Uterus (tissue), 3 donors: ENCODE measurements at regions not wholly inside any gene's neighbourhood (a gene's known extent, or its start where the extent isn't known, plus 50 kb on each side); places are given as distances from the start of the nearest gene placed in this dataset.

Source experiments
- DNase-seq, 2 donors: peaks; one replicate each; pipeline ENCODE4 v3.0.0-alpha.2; 2019 to 2020
- H3K27ac ChIP-seq, 2 donors: fragments of 200-600 bp; sonication (generic); 1 replicate in 1 of 2; 2 replicates in 1 of 2; pipeline ENCODE4 v1.5.1; 2016 to 2018
- H3K27me3 ChIP-seq, 2 donors: fragments of 200-600 bp; sonication (generic); one replicate each; pipeline ENCODE4 v1.5.1; 2018 to 2019; ENCODE audit warnings: control low read depth in 1 of 2
- H3K36me3 ChIP-seq, 2 donors: fragments of 200-600 bp; sonication (generic); one replicate each; pipeline ENCODE4 v1.5.1; 2019; ENCODE audit warnings: control low read depth in 1 of 2
- H3K4me1 ChIP-seq, 2 donors: fragments of 200-600 bp; sonication (generic); one replicate each; pipeline ENCODE4 v1.5.1; 2018 to 2019; ENCODE audit warnings: control low read depth in 1 of 2
- H3K4me3 ChIP-seq, 2 donors: fragments of 200-600 bp; sonication (generic); 1 replicate in 1 of 2; 2 replicates in 1 of 2; pipeline ENCODE4 v1.5.1; 2018 to 2019; ENCODE audit warnings: mild to moderate bottlenecking in 1 of 2
- H3K9me3 ChIP-seq, 2 donors: fragments of 200-600 bp; sonication (generic); one replicate each; pipeline ENCODE4 v1.5.1; 2019; ENCODE audit warnings: control low read depth in 1 of 2
- POLR2A ChIP-seq, 2 donors: fragments of 450-650 bp; IDR thresholded peaks; one replicate each; pipeline ENCODE4 v1.6.1; 2016; ENCODE audit warnings: antibody characterized with exemption in 2 of 2, mild to moderate bottlenecking in 1 of 2, moderate library complexity in 1 of 2
- intact Hi-C: fragments of 100-400 bp; cut with DNase I; formaldehyde crosslinking; loops from one replicate; pipeline ENCODE4 v1.15.1; 2023; ENCODE audit warnings: low total_unique reads
- TF ChIP-seq, protein P1 (sequence below), 4 experiments: fragments of 200-600 bp in 2 of 4; fragments of 450-650 bp in 2 of 4; sonication (generic) in 2 of 4; IDR thresholded peaks; one replicate each; pipeline ENCODE4 v1.5.1; 2016 to 2019; ENCODE audit warnings: antibody characterized with exemption in 4 of 4, mild to moderate bottlenecking in 2 of 4, moderate library complexity in 1 of 4
- donor health status: DM: yes; HTN: yes; CAD: no.

- DNase-seq = no peak
- TF ChIP-seq, protein P1, sequence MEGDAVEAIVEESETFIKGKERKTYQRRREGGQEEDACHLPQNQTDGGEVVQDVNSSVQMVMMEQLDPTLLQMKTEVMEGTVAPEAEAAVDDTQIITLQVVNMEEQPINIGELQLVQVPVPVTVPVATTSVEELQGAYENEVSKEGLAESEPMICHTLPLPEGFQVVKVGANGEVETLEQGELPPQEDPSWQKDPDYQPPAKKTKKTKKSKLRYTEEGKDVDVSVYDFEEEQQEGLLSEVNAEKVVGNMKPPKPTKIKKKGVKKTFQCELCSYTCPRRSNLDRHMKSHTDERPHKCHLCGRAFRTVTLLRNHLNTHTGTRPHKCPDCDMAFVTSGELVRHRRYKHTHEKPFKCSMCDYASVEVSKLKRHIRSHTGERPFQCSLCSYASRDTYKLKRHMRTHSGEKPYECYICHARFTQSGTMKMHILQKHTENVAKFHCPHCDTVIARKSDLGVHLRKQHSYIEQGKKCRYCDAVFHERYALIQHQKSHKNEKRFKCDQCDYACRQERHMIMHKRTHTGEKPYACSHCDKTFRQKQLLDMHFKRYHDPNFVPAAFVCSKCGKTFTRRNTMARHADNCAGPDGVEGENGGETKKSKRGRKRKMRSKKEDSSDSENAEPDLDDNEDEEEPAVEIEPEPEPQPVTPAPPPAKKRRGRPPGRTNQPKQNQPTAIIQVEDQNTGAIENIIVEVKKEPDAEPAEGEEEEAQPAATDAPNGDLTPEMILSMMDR (IDR thresholded peaks at IDR 0.05) = no peak
- no peak for TF ChIP-seq POLR2A (IDR thresholded peaks at IDR 0.05)
- H3K4me1 ChIP-seq = no peaks in the 10 kb centered on the region
- H3K36me3 ChIP-seq = no peaks in the 10 kb centered on the region
- no peak overlapping the region for H3K4me3 ChIP-seq
- no peak overlapping the region for H3K27ac ChIP-seq
- no peaks in the 10 kb centered on the region for H3K9me3 ChIP-seq
- H3K27me3 ChIP-seq = no peaks in the 10 kb centered on the region
- intact Hi-C loops = no loop called here
These were observed 179.5 kb upstream of the RAD23B start for GRCh38 chr9:107103621-107104020.

- H3K4me1 ChIP-seq = no peaks in the 10 kb centered on the region
- TF ChIP-seq, protein P1 (IDR thresholded peaks at IDR 0.05) = no peak
- no peak for TF ChIP-seq POLR2A (IDR thresholded peaks at IDR 0.05)
- no peak overlapping the region for H3K27ac ChIP-seq
- no peak overlapping the region for H3K4me3 ChIP-seq
- no peaks in the 10 kb centered on the region for H3K36me3 ChIP-seq
- no peaks in the 10 kb centered on the region for H3K9me3 ChIP-seq
- intact Hi-C loops = no loop called here
- H3K27me3 ChIP-seq = peaks cover 0 to 2% of the 10 kb centered on the region in 2 donors
- DNase-seq = no peak
These were observed 177.3 kb upstream of the RAD23B start for GRCh38 chr9:107105784-107106183.

- no peaks in the 10 kb centered on the region for H3K9me3 ChIP-seq
- TF ChIP-seq, protein P1 (IDR thresholded peaks at IDR 0.05) = no peak
- no peak for TF ChIP-seq POLR2A (IDR thresholded peaks at IDR 0.05)
- no peak for DNase-seq
- no peak overlapping the region for H3K27ac ChIP-seq
- H3K36me3 ChIP-seq = no peaks in the 10 kb centered on the region
- no peaks in the 10 kb centered on the region for H3K4me1 ChIP-seq
- intact Hi-C loops = no loop called here
- H3K27me3 ChIP-seq = peaks cover 0 to 2% of the 10 kb centered on the region in 2 donors
- H3K4me3 ChIP-seq = no peak overlapping the region
These were observed 176.7 kb upstream of the RAD23B start for GRCh38 chr9:107106416-107106815.

- H3K27ac ChIP-seq = no peak overlapping the region
- H3K36me3 ChIP-seq = no peaks in the 10 kb centered on the region
- H3K4me3 ChIP-seq = no peak overlapping the region
- TF ChIP-seq, protein P1 (IDR thresholded peaks at IDR 0.05) = no peak
- no peak for TF ChIP-seq POLR2A (IDR thresholded peaks at IDR 0.05)
- intact Hi-C loops = no loop called here
- no peaks in the 10 kb centered on the region for H3K4me1 ChIP-seq
- no peaks in the 10 kb centered on the region for H3K9me3 ChIP-seq
- DNase-seq = no peak
- H3K27me3 ChIP-seq = peaks cover 0 to 2% of the 10 kb centered on the region in 2 donors
These were observed 174.5 kb upstream of the RAD23B start for GRCh38 chr9:107108342-107109130.

DNA sequence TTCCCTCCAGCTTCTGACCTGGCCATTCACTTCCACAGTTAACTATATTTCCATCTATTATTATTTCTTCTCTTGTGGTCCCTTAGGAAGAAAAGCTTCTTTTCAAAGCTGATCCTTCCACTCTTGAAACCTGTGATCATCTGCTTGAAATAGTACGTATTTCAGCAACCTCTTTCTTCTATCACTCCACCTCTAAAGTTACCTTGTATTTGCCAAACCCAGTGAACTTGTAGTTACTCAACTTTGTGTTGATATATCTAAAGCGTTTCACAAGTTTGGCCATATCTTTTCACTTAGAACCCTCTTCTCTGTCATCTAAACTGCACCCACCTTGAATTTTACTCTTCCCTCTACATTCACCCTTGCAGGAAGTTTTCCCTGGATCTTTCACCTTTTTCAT lies 173.8 kb upstream of the RAD23B start:
- DNase-seq = no peak
- Histone ChIP-seq H3K4me1 (no peaks in the 10 kb centered on the region), H3K36me3 (no peaks in the 10 kb centered on the region), H3K9me3 (no peaks in the 10 kb centered on the region), H3K4me3 (no peak overlapping the region), H3K27me3 (peaks cover 0 to 2% of the 10 kb centered on the region in 2 donors), H3K27ac (no peak overlapping the region)
- intact Hi-C loops = no loop called here
- TF ChIP-seq, protein P1 (IDR thresholded peaks at IDR 0.05) = no peak
- TF ChIP-seq POLR2A (IDR thresholded peaks at IDR 0.05) = no peak
